ELF-1 (cell line): ENCODE measurements at regions not wholly inside any gene's neighbourhood (a gene's known extent, or its start where the extent isn't known, plus 50 kb on each side); places are given as distances from the start of the nearest gene placed in this dataset.
A peak's percentile ranks its signal among the peaks of the same experiment; 100 is the strongest.
"Not testable (repeated sequence)": the region's sequence is repeated elsewhere in the genome, so short reads cannot be mapped to it uniquely, and the experiment has no call there.

Source experiments
- DNase-seq: peaks from one replicate; pipeline ENCODE4 v3.0.0-alpha.2; 2016; ENCODE audit warnings: low read depth, low spot score

DNA sequence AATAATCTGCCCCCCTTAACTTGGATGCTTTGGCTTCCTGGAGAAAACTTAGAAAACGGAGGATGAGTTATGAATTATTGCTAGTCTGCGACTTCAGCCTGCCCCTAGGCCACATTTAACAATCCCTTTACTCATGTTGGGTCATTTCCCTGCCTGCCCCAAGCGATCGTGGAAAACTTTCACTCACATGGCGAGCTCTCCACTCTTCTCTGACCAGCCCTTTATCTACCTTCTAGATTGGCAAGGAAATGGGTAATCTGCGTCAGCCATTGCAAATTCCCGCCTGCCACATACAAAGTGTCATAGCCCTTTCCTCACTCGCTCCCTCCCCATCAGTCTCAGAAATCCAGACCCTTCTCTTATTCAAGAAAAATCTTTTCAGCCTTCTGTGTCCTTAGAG lies 154.3 kb upstream of the IRS2 start:
- no peak for DNase-seq

DNA sequence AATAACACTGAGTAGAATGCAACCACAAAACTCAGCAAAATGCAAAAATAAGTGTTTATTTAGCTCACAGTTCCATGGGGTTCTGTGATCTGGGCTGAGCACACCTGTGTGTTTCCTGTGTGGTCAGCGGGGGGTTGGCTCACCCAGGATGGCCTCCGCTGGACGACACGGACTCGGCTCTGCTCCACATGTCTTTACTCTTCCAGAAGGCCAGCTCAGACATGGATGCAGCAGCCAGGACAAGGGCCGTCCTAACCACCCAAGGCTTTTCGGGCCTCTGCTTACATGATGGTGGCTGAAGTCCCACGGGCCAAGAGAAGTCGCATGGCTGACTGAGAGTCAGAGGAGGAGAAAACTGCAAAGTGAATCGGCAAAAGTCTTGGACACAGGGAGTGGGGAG lies 153.5 kb upstream of the IRS2 start:
- no peak for DNase-seq

DNA sequence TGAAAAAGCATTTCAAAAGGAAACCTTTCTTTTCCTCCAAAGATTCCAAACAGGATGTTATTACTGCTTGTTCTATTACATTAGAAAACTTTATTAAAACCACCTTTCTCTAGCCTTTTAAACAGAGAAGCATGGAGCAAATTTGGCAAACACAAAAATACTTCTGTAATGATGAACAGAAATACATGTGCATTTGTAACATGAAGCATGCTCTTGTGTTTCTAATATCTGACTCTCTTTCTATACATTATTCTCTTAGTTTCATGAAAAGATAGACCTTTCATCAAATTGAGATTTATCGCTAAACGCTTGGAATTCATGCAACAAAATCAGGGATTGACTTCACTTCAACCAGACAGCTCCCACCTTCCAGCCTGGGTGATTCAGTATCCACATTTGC lies 152.8 kb upstream of the IRS2 start:
- DNase-seq: no peak

DNA sequence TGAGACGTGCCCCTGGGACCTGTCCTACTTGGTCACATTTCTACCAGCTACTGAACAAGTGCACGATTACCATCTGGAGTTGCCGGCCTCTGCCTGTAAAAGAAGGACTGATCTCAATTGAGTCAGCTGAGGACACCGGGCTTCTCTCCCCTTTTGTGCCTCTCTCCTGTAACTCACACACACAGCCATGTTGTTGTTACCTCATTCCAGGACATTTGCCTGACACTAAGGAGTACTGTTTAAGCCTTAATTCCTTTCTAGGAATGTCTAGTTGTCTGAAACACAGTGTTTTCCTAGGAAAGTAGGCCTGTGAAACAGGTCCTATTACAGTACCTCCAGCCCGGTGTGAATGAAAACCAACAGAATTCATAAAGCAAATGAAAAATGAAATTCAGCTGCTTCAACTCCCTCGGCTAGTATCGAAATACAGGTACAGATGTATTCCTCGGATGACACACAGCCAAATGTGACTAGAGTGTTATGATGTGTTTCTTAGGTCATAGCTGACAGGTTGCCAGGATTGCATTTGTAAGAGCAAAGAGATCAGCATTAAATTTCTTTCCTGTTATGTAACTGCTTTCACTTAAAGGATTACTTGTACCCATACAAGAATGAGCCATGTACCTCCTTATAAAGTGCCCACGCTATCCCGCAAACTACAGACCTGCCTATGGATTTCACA lies 152.0 kb upstream of the IRS2 start:
- DNase-seq: no peak

- DNase-seq: not testable (repeated sequence)
Observed at GRCh38 chr13:109934520-109934919, 148.1 kb upstream of the IRS2 start.

DNA sequence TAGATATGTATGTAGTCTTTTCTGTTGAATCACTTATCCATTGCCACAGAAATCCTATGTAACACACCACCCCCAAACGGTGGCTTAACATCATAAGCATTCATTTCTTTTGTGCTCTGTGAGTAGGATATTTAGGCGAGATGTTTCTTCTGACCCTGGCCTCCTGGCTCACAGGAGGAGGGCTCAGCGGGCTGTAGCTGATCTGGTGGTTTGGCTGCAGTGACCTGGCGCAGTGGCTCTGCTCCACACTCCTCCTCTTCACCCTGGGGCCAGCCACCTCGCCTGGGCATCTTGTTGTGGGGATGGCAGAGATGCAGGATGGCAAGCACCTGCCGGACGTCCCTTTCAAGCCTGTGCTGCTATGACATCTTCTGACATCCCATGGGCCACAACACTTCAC lies 147.1 kb upstream of the IRS2 start:
- DNase-seq: peak; percentile 2

- DNase-seq: no peak
Observed at GRCh38 chr13:109924376-109924775, 138.0 kb upstream of the IRS2 start.

DNA sequence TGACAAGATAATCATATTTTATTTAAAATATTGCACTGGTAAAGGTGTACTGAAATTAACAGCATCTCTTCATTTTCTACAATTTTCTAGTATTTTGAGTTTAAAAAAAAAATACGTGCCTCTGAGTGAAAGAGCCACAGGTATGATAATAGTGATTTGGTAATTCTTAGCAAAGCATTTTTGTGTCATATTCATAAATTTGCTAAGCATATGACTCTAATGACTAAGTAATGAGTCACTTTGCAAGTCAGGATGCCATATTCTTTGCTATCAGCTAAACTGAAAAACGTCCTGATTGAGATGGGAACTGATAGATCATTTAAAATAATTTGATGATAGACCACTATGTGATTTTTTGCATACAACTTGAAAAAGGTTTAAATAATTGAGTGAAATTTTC lies 136.1 kb upstream of the IRS2 start:
- no peak for DNase-seq

DNA sequence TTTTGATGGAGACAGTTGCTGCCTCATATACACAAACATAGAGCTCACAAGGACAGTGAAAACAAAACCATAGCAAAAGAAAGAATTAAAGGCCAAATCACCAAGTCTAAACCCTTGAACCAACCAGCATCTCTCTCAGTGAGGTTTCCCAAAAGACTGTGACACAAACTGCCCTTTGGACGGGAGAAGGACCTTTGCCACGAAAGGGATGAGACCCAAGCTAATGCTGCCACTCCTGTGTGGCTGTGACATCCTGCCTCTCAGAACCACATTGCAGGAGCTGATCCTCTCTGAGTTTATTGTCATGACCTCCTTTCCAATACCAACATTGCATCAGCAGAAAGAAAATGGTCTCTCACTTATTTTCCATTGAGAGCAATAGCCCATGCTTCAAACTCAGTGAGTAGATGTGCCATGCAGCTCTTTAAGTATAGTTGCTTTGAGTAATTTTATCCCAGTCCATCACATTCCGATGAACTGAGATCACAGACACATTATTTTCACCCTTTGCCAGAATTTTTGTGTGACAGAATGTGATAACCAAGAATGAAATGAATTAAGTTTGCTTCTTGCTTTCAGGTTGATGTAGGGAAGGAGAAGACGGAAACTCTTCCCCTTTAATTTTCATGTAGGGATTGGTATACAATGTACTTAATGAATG lies 133.5 kb upstream of the IRS2 start:
- DNase-seq: no peak

- DNase-seq: peak; percentile 4
Observed at GRCh38 chr13:109918179-109918711, 131.9 kb upstream of the IRS2 start.

- DNase-seq: no peak
Observed at GRCh38 chr13:109917422-109917821, 131.0 kb upstream of the IRS2 start.

DNA sequence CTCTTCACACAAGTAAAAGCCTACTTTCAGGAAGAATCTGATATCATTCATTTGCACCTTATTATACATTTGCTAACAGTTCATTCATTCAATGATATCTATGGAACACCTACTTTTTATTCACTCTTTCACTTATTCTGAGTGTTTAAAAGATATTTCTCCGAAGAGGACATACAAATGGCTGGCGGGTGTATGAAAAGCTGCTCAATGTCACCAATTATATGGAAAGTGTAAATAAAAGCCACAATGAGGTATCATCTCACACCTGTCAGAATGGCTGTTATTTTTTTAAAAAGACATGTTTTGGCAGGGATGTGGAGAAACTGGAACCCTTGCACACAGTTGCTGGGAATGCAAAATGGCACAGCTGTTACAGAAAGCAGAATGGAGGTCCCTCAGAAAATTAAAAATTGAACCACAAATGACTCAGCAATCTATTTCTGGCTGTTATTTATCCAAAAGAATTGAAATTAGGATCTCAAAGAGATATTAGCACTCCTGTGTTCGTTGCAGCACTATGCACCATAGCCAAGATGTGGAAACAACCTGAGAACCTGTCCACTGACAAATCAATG lies 127.6 kb upstream of the IRS2 start:
- no peak for DNase-seq

DNA sequence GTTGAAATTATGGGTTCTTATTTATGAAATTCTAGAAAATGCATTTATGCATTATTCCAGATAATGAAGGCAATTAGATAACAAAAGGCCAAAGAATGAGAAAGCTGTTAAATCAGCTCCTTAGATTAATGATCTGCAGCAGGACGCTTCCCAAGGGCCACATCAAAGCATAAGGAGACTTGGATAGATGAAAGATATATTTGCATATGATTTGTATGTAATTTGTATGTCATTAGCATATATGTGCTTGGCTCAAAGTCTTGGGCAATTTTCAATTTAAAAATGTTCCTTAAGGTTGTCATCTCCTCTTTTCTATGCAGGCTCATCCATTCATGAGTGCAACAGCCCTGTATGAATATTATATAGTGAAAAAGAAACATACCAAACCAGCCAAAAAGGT lies 126.8 kb upstream of the IRS2 start:
- DNase-seq: no peak

DNA sequence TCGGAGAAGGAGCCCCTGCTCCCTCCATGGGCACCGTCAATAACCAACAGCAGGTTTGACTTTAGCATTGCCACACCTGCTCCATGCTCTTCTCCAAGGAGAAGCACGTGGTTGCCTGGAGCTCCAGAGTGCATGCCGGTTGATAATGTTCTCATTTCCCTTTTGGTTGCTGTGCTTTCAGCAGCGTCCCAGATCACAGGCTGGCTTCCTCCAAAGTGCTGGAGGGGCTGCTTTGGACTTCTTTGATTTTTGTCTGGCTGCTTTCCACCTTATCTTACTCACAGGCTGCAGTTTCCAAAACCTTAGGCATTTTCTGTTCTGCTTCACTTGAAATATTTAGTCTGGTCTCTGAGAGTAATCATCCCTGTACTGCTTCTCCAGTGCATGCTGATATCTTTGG lies 123.8 kb upstream of the IRS2 start:
- DNase-seq: no peak

- no peak for DNase-seq
Observed at GRCh38 chr13:109906976-109907375, 120.6 kb upstream of the IRS2 start.

- DNase-seq: no peak
Observed at GRCh38 chr13:109904218-109904617, 117.8 kb upstream of the IRS2 start.

DNA sequence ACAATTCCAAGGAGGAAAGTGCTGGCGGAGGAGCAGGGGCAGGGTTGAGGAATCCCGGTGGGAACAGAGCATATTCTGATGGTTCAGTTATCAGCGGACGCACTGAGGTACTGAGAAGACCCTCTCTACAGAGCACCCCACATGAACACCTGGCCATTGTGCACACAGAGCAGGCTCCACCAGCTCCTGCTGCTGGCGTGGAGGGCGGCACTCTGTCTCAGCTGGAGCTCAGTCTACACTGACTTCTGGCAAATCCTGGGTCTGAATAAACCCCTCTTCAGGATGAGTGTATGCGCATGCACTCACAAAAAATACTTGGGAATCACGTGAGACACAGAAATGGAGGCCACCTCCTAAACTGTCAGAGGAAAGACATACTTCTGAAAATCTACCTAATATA lies 114.4 kb upstream of the IRS2 start:
- DNase-seq: no peak

GRCh38 chr13:109900320-109900719 lies 113.9 kb upstream of the IRS2 start:
- DNase-seq: peak; percentile 11

GRCh38 chr13:109899748-109900147 lies 113.4 kb upstream of the IRS2 start:
- DNase-seq: no peak

GRCh38 chr13:109899316-109899715 lies 112.9 kb upstream of the IRS2 start:
- DNase-seq: no peak

DNA sequence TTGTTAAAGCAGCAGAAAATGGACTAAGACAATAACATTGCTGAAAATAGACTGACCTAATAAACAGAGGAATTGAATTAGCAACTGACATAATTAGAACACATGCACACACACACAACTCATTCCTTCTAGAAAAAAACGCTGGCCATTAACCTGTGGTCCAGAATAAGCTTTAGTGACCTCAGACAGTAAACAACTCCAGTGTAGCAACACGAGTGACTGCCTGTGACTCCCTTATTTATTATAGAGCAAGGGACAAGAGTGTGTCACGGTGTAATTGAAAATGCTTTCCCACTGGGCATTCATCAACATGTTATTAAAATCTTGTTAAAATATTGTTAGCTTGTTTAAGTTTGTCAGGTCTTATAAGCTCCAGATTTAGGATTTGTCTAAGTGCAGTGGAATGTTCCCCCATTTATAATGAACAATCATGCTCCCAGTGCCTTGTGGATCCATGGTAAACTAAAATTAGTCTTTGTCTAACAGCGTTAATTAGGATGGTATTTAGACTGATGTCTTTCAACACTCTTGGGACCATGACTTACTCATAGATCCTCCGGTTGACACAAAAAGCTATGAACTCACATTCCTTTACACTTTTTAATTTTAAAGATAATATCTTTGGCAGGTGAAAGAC lies 111.7 kb upstream of the IRS2 start:
- no peak for DNase-seq

DNA sequence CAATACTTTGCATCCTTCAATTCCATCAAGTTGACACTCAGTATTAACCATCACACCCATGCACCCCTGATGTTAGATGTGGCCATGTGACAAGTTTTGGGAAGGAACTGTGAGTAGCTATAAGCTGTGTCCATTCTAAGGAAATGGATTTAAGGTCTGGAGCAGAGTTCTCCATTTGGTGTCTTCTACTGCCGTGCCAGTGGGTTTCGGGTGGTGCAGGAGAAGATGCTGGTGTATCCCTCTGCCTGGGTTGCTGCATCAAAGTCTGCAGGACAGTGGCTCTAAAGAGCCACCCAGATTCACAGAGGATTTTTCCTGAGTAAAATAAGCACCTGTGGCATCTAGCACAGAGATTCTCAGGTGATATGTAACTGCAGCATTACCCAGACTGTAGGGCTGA lies 105.7 kb upstream of the IRS2 start:
- DNase-seq: no peak

DNA sequence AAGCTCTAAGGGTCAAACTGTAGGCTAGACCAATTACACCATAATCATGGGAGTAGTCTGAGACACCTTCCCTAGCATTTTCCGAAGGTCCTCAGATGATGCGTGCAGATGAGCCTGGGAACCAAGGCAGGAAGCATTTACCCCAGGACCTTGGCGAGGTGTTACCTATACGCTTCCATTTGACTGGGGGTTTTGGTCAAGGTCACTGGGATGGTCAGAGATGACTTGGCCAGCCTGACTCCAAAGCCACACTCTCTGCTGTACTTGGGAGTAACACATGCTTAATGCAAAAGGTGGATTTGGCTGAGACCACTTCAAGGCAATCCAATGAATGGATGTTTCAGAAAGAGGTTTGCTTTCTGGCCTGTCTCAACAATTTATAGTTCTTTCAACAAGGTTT lies 98.9 kb upstream of the IRS2 start:
- DNase-seq: no peak
